K562 (cell line): ENCODE measurements at regions not wholly inside any gene's neighbourhood (a gene's known extent, or its start where the extent isn't known, plus 50 kb on each side); places are given as distances from the start of the nearest gene placed in this dataset.

Experiments used
- ATAC-seq: fragments of 200-7000 bp; cut with Tn5 transposase; 3 replicates; pipeline ENCODE4 v1.9.1; 2020; ENCODE audit warnings: moderate library complexity
- BruUV-seq: library from RNA; stranded (reverse); fragments of 400-500 nt; replicated peaks from 2 replicates; lab custom pipeline; 2021; lab: Mats Ljungman, UMichigan
- CTCF ChIA-PET: fragments of 300-600 bp; formaldehyde crosslinking; extraction: SDS; loops from one replicate; lab custom pipeline; 2021; ENCODE audit warnings: low intra/inter-chr PET ratio; lab: Yijun Ruan, JAX
- POLR2A ChIA-PET: fragments of 300-600, 350-650 bp; sonication (Branson Sonifier 250); formaldehyde crosslinking; extraction: SDS; loops from one replicate; lab custom pipeline; 2021; ENCODE audit warnings: antibody characterized with exemption, inconsistent platforms; lab: Yijun Ruan, JAX
- DNase-seq, 4 experiments: peaks; one replicate each; pipeline versions ENCODE4 v3.0.0 to v3.0.0-alpha.2; 2011 to 2018; ENCODE audit warnings: low spot score in 3 of 4, mixed read lengths in 3 of 4; ENCODE audit errors: extremely low read depth in 1 of 4
- FAIRE-seq: peaks from 2 replicates; lab custom pipeline; 2011; peaks lifted over from hg19 to GRCh38; lab: Jason Lieb, UNC
- H2AFZ ChIP-seq: 2 replicates; pipeline ENCODE4 v1.6.0; 2011; ENCODE audit warnings: low read depth, low read length, control low read depth, inconsistent platforms
- H3K27ac ChIP-seq: fragments of 200-600 bp; 3 replicates; pipeline ENCODE4 v1.8.0; 2011; ENCODE audit warnings: low read depth, mild to moderate bottlenecking, control low read depth, inconsistent platforms, low read length, moderate library complexity, mixed read lengths; ENCODE audit errors: extremely low read depth
- H3K27me3 ChIP-seq, 2 experiments: fragments of 300-600 bp in 1 of 2; 2 replicates in 1 of 2; 3 replicates in 1 of 2; pipeline versions ENCODE4 v1.6.0 to v1.8.0; 2011; ENCODE audit warnings: inconsistent platforms in 2 of 2, low read length in 2 of 2, mild to moderate bottlenecking in 1 of 2, mixed read lengths in 1 of 2, moderate library complexity in 1 of 2; ENCODE audit not compliant: control insufficient read depth in 2 of 2, insufficient read depth in 2 of 2
- H3K36me3 ChIP-seq: fragments of 300-600 bp; 3 replicates; pipeline ENCODE4 v1.8.0; 2011; ENCODE audit warnings: mild to moderate bottlenecking, low read length, inconsistent platforms; ENCODE audit not compliant: control insufficient read depth, insufficient read depth
- H3K4me1 ChIP-seq, 2 experiments: fragments of 200-600 bp in 1 of 2; replicated peaks in 1 of 2; 2 replicates in 1 of 2; 3 replicates in 1 of 2; pipeline versions ENCODE4 v1.5.1 to v1.8.0; 2011; ENCODE audit warnings: inconsistent platforms in 2 of 2, low read length in 2 of 2, mild to moderate bottlenecking in 1 of 2, mixed read lengths in 1 of 2, moderate library complexity in 1 of 2; ENCODE audit not compliant: control insufficient read depth in 2 of 2, insufficient read depth in 2 of 2
- H3K4me2 ChIP-seq: 2 replicates; pipeline ENCODE4 v1.6.1; 2011; ENCODE audit warnings: low read length, control low read depth, inconsistent platforms, mixed read lengths; ENCODE audit not compliant: insufficient read depth
- H3K4me3 ChIP-seq: fragments of 200-600 bp; sonication (generic), shearing (Covaris generic); 2 replicates; pipeline ENCODE4 v1.5.1; 2016; ENCODE audit warnings: control low read depth, inconsistent platforms
- H3K79me2 ChIP-seq: fragments of 200-600 bp; 3 replicates; pipeline ENCODE4 v1.8.0; 2011; ENCODE audit warnings: low read length, inconsistent platforms; ENCODE audit not compliant: control insufficient read depth, insufficient read depth
- H3K9ac ChIP-seq, 2 experiments: 2 replicates each; pipeline versions ENCODE4 v1.6.0 to v1.6.1; 2011; ENCODE audit warnings: low read depth in 2 of 2, low read length in 2 of 2, control low read depth in 1 of 2, inconsistent platforms in 1 of 2, mild to moderate bottlenecking in 1 of 2, mixed read lengths in 1 of 2; ENCODE audit not compliant: insufficient read depth in 1 of 2
- H3K9me1 ChIP-seq: one replicate; pipeline ENCODE4 v1.6.0; 2011; ENCODE audit warnings: inconsistent platforms, mild to moderate bottlenecking, low read length, moderate library complexity; ENCODE audit not compliant: control insufficient read depth, insufficient read depth
- H3K9me3 ChIP-seq: replicated peaks from 2 replicates; pipeline ENCODE4 v1.5.1; 2011; ENCODE audit warnings: low read depth, low read length, inconsistent platforms; ENCODE audit not compliant: control insufficient read depth, insufficient read depth
- H4K20me1 ChIP-seq: replicated peaks from 2 replicates; pipeline ENCODE4 v1.6.1; 2011; ENCODE audit warnings: low read length, inconsistent platforms, mixed read lengths; ENCODE audit not compliant: control insufficient read depth, insufficient read depth
- ATF7 ChIP-seq: fragments of 450-650 bp; IDR thresholded peaks from 2 replicates; pipeline ENCODE4 v1.7.1; 2014; ENCODE audit warnings: mild to moderate bottlenecking, moderate library complexity
- BMI1 ChIP-seq: fragments of 150-350 bp; IDR thresholded peaks from 2 replicates; pipeline ENCODE4 v1.6.1; 2014; ENCODE audit warnings: low read length
- CAMTA2 ChIP-seq: fragments of 250-450 bp; sonication (Bioruptor Pico); conservative IDR thresholded peaks from 2 replicates; pipeline ENCODE4 v1.5.1; 2022
- CSDE1 ChIP-seq, 2 experiments: fragments of 450-650 bp; IDR thresholded peaks; 2 replicates each; pipeline ENCODE4 v1.6.1; 2016; ENCODE audit warnings: mild to moderate bottlenecking in 1 of 2
- EWSR1 ChIP-seq: fragments of 450-650 bp; IDR thresholded peaks from 2 replicates; pipeline ENCODE4 v1.6.1; 2018; ENCODE audit warnings: borderline replicate concordance, mild to moderate bottlenecking, low read depth, moderate library complexity; ENCODE audit not compliant: partially characterized antibody
- IRF2 ChIP-seq: sonication (generic); formaldehyde crosslinking; IDR thresholded peaks from 2 replicates; pipeline ENCODE4 v1.8.1; 2022; ENCODE audit warnings: mild to moderate bottlenecking, missing genetic modification reagents
- MCM2 ChIP-seq: fragments of 450-650 bp; IDR thresholded peaks from 2 replicates; pipeline ENCODE4 v1.6.1; 2017; ENCODE audit warnings: low read depth, mild to moderate bottlenecking
- NFRKB ChIP-seq: fragments of 450-650 bp; IDR thresholded peaks from 2 replicates; pipeline ENCODE4 v1.6.1; 2016; ENCODE audit warnings: low read depth
- NR2C2 ChIP-seq, 2 experiments: fragments of 200-800 bp in 1 of 2; sonication (Bioruptor generic) in 1 of 2; sonication (generic) in 1 of 2; formaldehyde crosslinking in 1 of 2; IDR thresholded peaks; 2 replicates each; pipeline versions ENCODE4 v1.6.1 to v1.8.0; 2016 to 2022; ENCODE audit warnings: mild to moderate bottlenecking in 1 of 2, missing compliant biosample characterization in 1 of 2, missing genetic modification characterization in 1 of 2, missing genetic modification reagents in 1 of 2
- PCBP1 ChIP-seq: fragments of 200-400 bp; formaldehyde crosslinking; IDR thresholded peaks from 2 replicates; pipeline ENCODE4 v1.6.1; 2018; ENCODE audit warnings: mild to moderate bottlenecking, low read depth, low read length; ENCODE audit not compliant: poor library complexity, severe bottlenecking
- PHB2 ChIP-seq: fragments of 450-650 bp; IDR thresholded peaks from 2 replicates; pipeline ENCODE4 v1.6.1; 2017; ENCODE audit warnings: low read depth
- RFX5 ChIP-seq: IDR thresholded peaks from 2 replicates; pipeline ENCODE4 v1.6.1; 2011; ENCODE audit warnings: low read depth, mild to moderate bottlenecking, improper control_type of control experiment, low read length
- SETDB1 ChIP-seq: IDR thresholded peaks from one replicate; pipeline ENCODE4 v1.6.1; 2012; ENCODE audit warnings: low read length, control low read depth, inconsistent platforms
- TCF7L2 ChIP-seq: fragments of 150-350 bp; IDR thresholded peaks from 2 replicates; pipeline ENCODE4 v1.6.1; 2016; ENCODE audit warnings: low read depth, mild to moderate bottlenecking, low read length, moderate library complexity
- XRCC5 ChIP-seq: fragments of 200-400 bp; formaldehyde crosslinking; IDR thresholded peaks from 2 replicates; pipeline ENCODE4 v1.6.1; 2017; ENCODE audit warnings: low read depth, mild to moderate bottlenecking, low read length
- ZBTB7A ChIP-seq: IDR thresholded peaks from 2 replicates; pipeline ENCODE4 v1.6.1; 2011; ENCODE audit warnings: low read depth, mild to moderate bottlenecking, low read length, moderate library complexity, borderline replicate concordance; ENCODE audit not compliant: control insufficient read depth
- ZNF23 ChIP-seq: fragments of 250-450 bp; sonication (Bioruptor Pico); IDR thresholded peaks from 2 replicates; pipeline ENCODE4 v1.4.0; 2020; ENCODE audit warnings: mild to moderate bottlenecking
- ZNF239 ChIP-seq: fragments of 250-450 bp; sonication (Bioruptor Pico); IDR thresholded peaks from 2 replicates; pipeline ENCODE4 v1.4.0; 2020; ENCODE audit warnings: mild to moderate bottlenecking
- WGBS: fragments of 100-300 bp; shearing (Covaris generic); methylation state at CpG from one replicate; pipeline ENCODE4 v1.1.6; 2016; ENCODE audit warnings: low coverage, mixed read lengths; ENCODE audit not compliant: insufficient coverage; ENCODE audit errors: missing lambda C conversion rate; 5-methylcytosine and 5-hydroxymethylcytosine counted together
- in situ Hi-C: fragments of 300-500 bp; cut with MboI; formaldehyde crosslinking; loops from 4 replicates; pipeline ENCODE4 v1.15.0; 2018; ENCODE audit warnings: inconsistent platforms, mixed read lengths
- intact Hi-C: fragments of 100-400 bp; cut with micrococcal nuclease; formaldehyde crosslinking; loops from 2 replicates; pipeline ENCODE4 v1.14.2; 2022
- TF ChIP-seq, protein P1 (sequence below), 3 experiments: fragments of 200-800 bp in 1 of 3; fragments of 250-450 bp in 1 of 3; fragments of 450-650 bp in 1 of 3; sonication (Bioruptor Pico) in 1 of 3; sonication (Bioruptor generic) in 1 of 3; formaldehyde crosslinking in 1 of 3; IDR thresholded peaks; 2 replicates each; pipeline versions ENCODE4 v1.6.1 to v1.8.0; 2016 to 2022; ENCODE audit warnings: mild to moderate bottlenecking in 2 of 3, missing genetic modification characterization in 2 of 3, missing compliant biosample characterization in 1 of 3, moderate library complexity in 1 of 3
- TF ChIP-seq, protein P2 (sequence below): fragments of 250-450 bp; sonication (Bioruptor Pico); IDR thresholded peaks from 2 replicates; pipeline ENCODE4 v1.5.0; 2021

DNA sequence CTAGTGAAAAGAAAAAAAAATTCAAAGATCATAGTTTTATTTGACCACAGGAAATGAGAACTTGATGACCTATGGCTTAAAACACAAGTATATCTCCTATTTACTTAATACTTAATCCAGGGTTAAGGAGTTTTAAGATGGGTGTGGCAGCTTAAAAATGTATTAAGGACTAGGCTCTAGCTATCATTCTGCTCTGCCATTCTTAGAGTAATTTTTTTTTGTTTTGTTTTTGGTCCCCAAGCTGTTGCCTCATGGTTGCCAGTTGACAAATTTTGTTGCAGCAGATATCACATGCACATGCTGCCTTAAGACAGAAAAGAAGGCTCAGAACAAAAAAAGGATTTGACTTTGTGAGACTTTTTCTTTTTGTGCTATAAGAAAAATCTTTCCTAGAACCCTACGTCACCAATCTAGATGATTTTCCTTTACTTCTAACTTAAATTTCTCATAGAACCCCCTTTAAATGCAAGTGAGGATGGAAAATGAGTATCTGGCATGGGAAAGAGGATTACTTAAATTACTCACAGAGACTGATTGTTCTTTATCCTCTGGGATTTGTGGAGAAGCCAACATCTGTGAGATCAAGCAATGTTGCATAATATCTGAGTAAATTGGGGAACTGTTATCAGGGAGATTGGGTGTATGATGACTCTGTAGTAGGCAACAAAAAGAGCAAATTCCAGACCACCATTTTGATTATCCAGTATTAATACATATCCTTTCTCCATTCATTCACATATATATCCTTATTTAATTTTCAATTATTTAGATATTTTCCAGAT is 364.7 kb upstream of the CD180 start:
- Histone ChIP-seq H3K9me1 (no peaks in the 10 kb centered on the region), H3K9me3 (no peaks in the 10 kb centered on the region), H4K20me1 (no peaks in the 10 kb centered on the region), H3K79me2 (no peaks in the 10 kb centered on the region), H3K9ac (no peak overlapping the region), H3K36me3 (no peaks in the 10 kb centered on the region), H3K4me2 (no peak overlapping the region)
- no peak for DNase-seq
- intact Hi-C loops (no loop called here), in situ Hi-C loops (no loop called here)
- 0% methylated on average over 1 of the region's 1 CpG for WGBS
- ATAC-seq, result no peak
- TF ChIP-seq, protein P1, sequence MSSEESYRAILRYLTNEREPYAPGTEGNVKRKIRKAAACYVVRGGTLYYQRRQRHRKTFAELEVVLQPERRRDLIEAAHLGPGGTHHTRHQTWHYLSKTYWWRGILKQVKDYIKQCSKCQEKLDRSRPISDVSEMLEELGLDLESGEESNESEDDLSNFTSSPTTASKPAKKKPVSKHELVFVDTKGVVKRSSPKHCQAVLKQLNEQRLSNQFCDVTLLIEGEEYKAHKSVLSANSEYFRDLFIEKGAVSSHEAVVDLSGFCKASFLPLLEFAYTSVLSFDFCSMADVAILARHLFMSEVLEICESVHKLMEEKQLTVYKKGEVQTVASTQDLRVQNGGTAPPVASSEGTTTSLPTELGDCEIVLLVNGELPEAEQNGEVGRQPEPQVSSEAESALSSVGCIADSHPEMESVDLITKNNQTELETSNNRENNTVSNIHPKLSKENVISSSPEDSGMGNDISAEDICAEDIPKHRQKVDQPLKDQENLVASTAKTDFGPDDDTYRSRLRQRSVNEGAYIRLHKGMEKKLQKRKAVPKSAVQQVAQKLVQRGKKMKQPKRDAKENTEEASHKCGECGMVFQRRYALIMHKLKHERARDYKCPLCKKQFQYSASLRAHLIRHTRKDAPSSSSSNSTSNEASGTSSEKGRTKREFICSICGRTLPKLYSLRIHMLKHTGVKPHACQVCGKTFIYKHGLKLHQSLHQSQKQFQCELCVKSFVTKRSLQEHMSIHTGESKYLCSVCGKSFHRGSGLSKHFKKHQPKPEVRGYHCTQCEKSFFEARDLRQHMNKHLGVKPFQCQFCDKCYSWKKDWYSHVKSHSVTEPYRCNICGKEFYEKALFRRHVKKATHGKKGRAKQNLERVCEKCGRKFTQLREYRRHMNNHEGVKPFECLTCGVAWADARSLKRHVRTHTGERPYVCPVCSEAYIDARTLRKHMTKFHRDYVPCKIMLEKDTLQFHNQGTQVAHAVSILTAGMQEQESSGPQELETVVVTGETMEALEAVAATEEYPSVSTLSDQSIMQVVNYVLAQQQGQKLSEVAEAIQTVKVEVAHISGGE (CRISPR knock-in tag; IDR thresholded peaks at IDR 0.05), result no peak
- TF ChIP-seq EWSR1, result no peak
- TF ChIP-seq CSDE1 (IDR thresholded peaks at IDR 0.05), result no peak
- TF ChIP-seq ZNF23 (CRISPR knock-in tag), result no peak
- TF ChIP-seq, protein P2, sequence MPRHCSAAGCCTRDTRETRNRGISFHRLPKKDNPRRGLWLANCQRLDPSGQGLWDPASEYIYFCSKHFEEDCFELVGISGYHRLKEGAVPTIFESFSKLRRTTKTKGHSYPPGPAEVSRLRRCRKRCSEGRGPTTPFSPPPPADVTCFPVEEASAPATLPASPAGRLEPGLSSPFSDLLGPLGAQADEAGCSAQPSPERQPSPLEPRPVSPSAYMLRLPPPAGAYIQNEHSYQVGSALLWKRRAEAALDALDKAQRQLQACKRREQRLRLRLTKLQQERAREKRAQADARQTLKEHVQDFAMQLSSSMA (CRISPR knock-in tag), result no peak
- TF ChIP-seq BMI1, result no peak
- TF ChIP-seq ZNF239 (CRISPR knock-in tag), result no peak
- TF ChIP-seq CAMTA2 (CRISPR knock-in tag), result no peak
- no peak for TF ChIP-seq NR2C2 (CRISPR knock-in tag; IDR thresholded peaks at IDR 0.05)
- TF ChIP-seq NR2C2 (tag; IDR thresholded peaks at IDR 0.05), result no peak
- no peak for TF ChIP-seq NFRKB
- no peak for TF ChIP-seq ZBTB7A
- TF ChIP-seq TCF7L2, result no peak
- no peak for TF ChIP-seq SETDB1
- no peak for TF ChIP-seq ATF7
- TF ChIP-seq IRF2 (CRISPR knock-in tag), result no peak
- no peak for TF ChIP-seq PHB2
- no peak for TF ChIP-seq PCBP1
- TF ChIP-seq MCM2, result no peak
- TF ChIP-seq XRCC5, result no peak
- no peak for TF ChIP-seq RFX5
- TF ChIP-seq, all 486 proteins: peak for 0
- no TSS peak for BruUV-seq
- Histone ChIP-seq H3K27ac (no peak overlapping the region), H3K4me1 (no peaks in the 10 kb centered on the region), H2AFZ (no peak overlapping the region), H3K4me3 (no peak overlapping the region), H3K27me3 (no peaks in the 10 kb centered on the region)
- ChIA-PET POLR2A (no interaction called here), CTCF (no interaction called here)
- FAIRE-seq, result no peak
